NCI-H446 (cell line): ENCODE measurements at regions not wholly inside any gene's neighbourhood (a gene's known extent, or its start where the extent isn't known, plus 50 kb on each side); places are given as distances from the start of the nearest gene placed in this dataset.
A peak's percentile ranks its signal among the peaks of the same experiment; 100 is the strongest.

Experiments
- DNase-seq, 2 experiments: peaks; one replicate each; lab custom pipeline; 2025; lab: John Stamatoyannopoulos, UW

DNA sequence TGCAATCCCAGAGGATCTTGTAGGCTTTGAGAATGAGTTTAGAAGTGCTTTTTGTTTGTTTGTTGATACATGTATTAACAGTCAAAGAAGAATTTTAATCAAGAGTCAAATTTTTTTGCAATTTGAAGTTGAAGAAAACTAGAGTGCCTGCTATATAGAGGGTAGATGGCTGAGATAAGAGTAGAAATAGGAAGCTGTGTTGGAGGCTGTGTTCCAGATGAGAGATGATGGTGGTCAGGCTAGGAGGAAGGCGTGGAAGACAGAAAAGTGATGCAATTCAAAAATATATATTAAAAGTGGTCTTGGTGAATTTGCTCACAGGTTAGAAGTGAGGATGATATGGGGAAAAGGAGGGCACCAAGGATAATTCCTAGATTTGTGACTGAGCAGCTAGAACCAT lies 978.3 kb downstream of the BCL11A start:
- DNase-seq, result no peak

DNA sequence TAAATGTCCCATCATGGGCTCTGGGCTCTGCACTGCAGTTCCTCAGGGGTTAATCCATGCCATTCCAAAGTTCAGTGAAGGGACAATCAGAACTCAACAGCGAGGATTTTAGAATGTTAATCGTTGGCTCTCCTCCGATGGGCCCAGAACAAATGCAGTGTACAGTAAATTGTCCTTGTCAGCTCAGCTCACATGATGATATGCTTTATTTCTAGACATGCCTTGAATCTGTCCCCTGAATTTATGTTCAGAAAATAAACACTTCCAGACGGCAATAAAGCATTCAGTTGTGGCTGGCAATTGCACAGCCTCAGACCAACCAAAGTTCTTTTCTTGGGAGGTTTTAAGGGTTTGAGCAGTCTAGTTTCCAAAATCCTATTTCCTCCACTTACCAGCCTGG lies 981.2 kb downstream of the BCL11A start:
- no peak for DNase-seq

DNA sequence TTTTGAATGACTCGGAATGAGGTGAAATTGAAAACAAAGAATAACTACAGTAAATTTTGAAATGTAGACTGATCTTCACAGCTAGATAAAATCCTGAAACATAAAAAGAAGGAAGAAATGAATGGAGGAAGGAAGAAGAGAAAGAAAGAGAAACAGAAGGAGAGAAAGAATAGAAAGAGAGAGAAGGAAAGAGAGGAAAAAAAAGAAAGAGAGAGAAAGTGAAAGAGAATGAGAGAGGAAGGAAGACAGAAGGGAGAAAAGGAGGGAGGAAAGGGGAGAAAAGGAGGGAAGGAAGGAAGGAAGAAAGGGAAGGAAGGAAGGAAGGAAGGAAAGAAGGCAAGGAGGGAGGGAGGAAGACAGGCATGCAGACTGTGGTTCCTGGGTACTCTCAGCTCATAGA lies 982.6 kb downstream of the BCL11A start:
- no peak for DNase-seq

DNA sequence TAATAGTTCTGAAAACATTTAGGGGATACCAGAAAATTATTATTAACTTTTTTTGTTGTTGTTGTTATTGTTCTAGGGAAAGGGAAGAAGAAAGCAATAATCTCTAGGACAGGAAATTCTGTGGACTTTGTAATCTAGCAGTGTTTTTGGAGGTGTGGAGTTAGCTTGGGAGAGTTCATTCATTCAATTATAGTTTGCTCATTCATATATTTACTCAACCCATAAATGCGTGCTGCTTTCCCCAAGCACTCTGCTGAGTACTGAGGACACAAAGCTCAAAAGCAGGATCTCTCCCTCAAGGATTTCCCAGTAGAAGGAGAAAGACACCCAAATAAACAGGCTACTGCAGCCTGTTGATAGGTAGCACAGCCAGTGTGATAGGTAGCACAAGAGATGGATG lies 984.3 kb downstream of the BCL11A start:
- no peak for DNase-seq

DNA sequence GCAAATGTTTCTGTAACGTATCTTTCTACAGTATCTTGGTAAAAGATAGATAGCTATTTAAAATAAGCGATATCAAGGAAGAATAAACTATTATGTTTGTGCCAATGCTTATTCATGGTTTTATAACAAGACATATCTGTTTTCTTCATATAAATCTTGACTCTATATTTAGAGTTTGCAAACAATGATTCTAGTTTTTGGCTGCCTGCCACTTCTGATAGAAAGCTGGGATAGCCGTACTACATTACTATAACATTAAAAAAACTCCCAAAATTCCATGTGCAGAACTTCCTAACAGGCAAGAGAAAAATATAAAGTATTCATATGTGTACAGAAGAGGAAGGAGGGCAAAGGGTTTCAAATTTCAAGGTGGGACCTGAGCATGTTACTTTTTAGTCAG lies 985.0 kb downstream of the BCL11A start:
- DNase-seq, result no peak

DNA sequence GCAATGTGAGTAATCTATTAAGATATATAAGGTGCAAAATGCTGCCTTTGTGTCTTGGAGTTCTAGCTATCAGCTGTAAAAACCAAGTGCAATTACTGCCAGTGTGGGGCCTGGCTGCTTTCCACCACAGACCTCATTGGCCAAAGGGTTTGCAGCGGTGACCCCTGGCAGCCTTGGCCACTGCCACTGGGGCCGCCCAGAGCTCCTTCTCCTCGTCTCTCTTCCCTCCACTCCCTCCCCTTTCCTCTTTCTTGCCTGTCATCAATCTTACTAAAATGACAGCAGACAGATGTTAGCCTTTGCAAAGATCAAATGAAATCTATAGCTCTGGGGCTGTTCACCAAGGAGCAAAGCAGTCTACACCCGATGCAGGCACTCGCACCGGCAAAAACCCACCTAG lies 986.3 kb downstream of the BCL11A start:
- DNase-seq, result peak in 1 of 2 experiments; percentile 28

DNA sequence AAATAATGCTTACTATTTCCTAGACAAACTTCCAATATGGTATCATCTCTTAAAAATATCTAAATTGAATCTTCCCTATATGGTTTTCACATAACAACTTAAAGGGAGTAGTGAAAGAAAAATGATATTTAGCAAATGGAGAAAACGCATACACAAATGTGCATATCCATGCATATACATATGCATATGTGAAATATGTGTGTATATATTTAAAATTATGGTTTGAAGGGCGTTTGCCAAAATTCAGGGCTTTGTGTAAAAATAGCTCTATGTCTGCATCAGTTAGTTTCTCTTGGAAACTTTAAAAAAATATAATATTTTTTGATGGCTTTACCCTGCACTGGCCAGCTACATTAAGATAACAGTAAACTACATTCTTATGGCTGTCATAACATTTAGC lies 986.7 kb downstream of the BCL11A start:
- no peak for DNase-seq

DNA sequence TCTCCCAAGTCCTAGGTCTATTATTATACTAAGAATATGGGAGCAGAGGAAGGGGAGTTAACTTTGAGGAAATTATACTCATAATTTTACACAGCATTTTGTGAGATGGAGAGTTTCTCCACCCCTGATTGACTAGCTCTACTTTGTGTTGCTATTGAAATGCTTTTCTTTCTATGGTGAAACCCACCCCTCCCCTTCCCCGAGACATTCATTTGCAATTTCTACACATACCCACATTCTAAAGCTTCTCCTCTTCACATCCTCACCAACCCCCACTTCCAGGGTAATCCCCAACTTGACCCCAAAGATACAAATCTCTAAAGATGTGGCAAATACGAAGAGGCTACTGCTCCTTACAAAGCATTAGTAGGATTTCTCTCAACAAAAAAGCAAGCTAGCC lies 992.2 kb downstream of the BCL11A start:
- no peak for DNase-seq

DNA sequence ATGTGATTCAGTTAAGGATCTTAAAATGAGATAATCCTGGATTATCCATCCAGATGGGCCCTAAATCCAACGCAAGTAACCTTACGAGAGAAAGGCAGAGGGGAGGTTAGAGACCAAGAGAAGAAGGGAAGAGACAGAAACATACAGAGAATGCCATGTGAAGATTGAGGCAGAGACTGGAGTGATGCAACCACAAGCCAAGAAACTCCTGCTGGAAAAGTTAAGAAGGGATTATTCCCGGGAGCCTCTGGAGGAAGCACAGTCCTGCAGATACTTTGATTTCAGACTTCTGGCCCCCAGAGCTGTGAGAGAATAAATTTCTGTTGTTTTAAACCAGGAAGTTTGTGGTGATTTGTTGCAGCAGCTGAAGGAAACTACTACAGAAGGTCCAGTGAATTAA lies 992.7 kb downstream of the BCL11A start:
- no peak for DNase-seq

DNA sequence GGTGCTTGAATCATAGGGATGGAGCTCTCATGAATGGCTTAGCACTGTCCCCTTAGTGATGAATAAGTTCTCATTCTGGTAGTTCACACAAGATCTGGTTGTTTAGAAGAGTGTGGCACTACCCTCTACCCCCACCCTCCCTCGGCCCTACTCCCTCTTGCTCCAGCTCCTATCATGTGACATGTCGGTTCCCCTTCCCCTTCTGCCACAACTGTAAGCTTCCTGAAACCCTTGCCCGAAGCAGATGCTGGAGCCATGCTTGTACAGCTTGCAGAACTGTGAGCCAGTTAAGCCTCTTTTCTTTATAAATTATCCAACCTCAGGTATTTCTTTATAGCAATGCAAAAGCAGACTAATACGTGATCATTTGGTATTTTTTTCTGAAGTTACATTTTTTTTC lies 1012.6 kb downstream of the BCL11A start:
- no peak for DNase-seq

DNA sequence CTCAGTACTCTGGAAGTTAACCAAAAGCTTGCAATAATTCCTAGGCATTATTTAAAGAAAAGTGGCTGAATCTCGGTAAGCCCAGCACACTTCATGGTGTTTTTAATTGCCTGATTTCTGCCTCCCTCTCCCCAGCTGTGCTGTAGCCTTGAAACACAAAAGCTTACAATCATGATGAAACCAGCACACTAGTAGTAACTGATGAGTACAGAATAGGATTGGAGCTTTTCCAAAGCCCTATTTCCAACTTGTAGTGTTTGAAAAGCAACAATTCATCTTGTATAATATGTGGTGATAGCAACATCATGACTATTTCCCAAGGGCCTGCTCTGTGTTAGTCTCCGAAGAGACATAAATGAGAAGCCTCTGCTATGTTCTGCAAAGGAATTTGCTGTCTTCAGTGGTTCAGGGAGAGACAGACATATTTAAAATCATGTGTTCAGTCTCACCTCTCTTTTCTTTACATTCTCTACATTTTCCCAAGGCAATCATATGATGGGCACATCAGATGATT lies 1015.0 kb downstream of the BCL11A start:
- DNase-seq, result no peak

DNA sequence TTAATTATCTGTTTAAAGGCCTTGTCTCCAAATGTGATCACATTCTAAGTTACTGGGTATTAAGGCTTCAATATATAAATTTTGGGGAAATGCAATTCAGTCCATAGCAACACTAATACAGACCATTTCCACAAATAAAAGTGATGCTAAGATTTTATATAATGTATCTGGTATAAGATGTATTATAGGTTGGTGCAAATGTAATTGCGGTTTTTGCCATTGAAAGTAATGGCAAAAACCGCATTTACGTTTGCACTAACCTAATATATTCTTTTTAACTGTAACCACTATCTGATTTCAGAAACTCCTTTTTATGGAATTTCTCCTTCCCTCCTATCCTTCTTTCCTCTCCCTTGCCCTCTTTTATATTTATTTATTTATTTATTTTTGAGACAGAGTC lies 1020.6 kb downstream of the BCL11A start:
- no peak for DNase-seq

DNA sequence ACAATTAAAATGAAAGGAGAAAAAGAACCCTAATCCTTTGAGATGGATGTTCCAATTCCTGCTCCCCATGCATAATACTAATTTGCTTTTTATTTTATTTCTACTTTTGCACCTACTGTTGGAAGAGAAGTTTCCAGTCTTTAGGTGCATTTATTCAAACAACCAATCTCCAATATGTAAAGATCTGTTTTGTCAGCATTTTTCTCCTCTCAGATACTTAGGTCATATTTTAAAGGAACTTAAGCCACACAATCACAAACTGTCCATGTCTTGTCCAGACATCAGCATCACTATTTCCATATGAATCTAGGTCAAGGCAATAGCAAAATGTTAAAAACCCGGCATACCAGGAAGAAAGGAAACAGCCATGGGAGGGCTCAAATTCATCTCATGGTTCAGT lies 1023.2 kb downstream of the BCL11A start:
- DNase-seq, result no peak

DNA sequence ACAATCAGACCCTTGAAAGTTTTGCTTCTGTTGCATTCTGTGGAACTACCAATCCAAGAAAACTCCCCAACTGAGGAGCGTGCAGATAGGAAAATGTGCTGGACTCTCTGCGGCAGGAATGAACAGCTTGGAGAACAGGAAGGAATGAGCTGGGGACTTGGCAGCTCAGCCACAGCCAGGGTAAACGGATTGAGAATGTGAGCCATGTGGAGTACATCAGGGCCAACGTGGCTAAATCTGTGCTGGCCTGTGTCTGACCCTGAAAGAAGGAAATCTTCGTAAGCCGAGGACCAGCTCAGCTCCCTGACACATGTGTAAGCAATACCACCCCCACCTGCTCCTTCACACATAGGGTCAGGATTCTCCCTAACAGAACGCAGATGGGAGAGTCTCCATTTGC lies 1023.7 kb downstream of the BCL11A start:
- no peak for DNase-seq

DNA sequence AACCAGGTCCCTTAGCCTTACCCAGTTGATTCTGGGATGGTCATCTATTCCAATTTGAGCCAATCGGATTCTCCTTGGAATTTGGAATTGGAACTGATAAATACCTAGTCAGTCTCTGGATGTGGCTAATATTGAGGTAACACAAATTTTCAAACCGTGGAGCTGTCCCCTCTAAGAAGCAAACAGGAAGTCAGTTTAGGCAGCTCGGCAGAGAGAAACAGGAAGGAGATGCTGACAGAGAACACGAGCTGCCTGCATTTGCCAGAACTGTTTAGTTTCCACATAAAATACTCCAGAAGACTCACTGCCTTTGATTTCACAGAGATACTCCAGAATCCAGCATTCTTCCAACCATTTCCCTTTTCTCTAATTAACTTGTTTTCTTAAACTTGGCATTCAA lies 1024.9 kb downstream of the BCL11A start:
- no peak for DNase-seq

DNA sequence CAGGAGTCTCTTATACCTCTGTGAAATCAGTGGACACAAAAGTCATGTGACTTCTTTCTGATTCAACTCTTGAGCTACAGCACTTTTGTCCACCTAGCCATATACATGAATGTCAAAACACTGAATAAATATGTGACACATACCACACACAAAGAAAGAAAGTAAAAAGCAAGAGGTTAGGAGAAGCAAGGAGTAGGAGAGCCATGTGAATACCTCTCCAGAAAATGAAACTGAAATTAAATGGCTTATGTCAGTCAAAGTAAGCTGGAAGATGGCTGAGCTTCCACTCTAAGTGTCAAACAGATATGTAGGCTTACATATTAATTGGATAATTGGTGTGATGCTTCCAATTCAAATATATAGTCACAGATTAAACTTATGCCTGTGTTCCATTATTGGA lies 1050.5 kb downstream of the BCL11A start:
- DNase-seq, result no peak

DNA sequence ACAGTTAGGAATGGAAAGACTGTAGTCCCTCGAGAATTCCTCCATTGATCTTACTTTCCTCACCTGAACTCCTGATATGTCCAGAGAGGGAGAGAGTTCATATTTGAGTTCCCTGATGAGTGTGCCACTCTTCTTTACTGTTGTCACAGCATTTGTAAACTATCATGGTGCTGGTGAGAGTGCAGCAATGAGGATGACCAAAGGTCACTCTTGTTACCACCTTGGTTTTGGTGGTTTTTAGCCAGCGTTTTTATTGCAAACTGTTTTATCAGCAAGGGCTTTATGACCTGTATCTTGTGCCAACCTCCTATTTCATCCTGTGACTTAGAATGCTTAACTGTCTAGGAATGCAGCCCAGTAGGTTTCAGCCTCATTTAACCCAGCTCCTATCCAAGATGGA lies 1062.5 kb downstream of the BCL11A start:
- DNase-seq, result no peak

DNA sequence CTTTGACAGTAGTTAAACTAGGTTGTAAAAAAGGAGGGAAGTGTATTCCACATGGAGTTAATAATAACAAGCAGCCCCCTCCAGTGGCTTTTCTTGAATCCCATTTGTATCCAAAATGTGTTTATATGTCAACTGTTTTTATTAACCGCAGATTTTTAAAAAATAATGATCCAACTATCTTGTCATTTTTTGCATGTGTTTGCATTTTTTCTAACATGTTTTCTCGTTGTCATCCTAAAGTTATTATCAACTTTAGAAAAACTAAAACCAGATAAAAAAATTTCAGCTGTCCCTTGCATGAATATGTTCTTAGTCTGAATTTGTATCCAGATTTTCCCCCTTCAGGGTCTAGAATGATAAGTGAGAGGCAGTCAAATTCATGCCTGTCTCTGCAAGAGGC lies 1063.3 kb downstream of the BCL11A start:
- no peak for DNase-seq

DNA sequence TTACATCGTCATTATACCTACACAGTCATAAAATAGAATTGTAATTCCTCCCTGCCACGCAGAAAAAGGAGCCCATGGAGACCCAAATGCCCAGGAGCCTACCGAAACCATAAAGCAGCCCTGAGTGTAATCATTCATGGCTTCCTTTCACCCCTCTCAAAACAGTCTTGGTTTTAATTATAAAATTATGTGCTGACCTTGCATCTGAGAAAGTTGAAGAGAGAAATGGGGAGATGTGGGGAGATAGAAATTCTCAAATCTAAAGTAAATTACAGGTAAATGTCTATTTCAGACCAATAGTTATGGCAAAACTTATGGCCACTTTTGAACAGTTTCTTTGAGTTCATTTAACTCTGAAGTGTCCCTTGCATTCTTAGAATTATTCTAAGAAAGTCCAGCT lies 1068.8 kb downstream of the BCL11A start:
- DNase-seq, result no peak

DNA sequence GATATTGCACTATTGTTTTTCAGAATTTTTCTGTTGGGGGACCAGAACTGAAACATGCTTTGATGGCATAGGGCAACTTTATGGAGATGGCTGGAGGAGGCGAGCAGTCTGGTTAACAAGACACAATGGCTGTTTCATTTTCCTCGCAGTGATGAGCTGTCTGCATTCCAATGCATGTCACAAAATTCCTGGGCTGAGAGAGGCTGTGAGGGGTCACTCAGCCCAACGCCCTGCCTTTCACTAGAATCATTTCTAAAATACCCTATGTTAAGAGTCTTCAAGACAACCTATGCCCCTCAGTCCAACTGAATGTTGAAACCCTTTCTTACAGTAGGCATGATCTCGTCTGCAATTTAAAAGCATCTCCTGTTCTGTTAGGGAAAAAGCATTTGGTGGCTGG lies 1090.0 kb downstream of the BCL11A start:
- DNase-seq, result no peak

DNA sequence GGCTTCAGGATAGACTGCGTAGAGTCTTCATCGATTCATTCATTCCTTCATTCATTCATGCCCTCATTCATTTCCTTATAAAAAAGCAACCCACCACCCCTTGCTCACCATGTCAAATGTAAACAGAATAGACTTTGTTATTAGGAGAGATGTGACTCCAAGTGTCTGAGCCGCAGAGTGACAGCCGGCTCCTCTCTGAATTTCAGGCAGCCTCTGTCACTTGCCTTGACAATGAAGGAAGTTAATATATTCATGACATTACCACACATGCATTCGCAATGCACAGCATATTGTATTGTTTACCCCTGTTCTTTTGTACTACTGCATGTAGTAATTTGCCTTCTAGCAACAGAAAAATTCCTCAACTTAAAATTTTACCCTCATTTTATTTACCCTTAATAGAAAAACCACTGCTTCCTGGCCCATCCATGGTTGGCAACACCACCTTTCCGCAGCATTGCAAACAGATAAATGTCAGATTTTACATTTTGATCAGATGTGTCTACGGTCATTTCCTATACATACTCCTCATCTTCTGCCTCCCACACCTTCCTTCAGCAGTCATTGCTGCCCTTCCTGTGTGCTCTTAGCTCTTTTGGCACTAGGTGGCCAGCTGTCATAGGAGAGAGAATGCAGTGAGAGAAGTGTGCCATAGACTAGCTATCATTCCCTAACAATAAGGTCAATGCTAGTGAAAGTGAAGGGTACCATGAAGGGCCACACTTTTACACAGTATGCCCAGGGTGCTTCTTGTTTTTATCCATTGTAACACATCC lies 1090.8 kb downstream of the BCL11A start:
- no peak for DNase-seq

DNA sequence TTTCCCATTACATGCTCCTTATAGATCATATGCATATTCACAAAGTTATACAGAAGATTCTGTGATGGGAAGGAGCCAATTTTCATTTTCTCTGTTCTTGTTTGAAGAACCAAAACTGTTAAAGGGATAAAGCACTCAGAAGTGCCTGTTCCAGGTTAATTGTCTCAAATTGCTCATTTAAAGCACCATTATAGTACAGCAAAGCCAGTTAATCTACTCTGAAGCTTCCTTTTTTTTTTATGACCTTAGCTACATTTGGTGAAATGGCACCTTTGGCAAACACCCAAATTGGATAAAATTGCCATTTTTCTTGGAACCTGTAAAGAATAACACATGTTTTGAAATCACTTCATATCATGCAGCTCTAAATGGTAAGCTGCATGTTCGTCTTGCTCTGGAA lies 1092.3 kb downstream of the BCL11A start:
- peak in 1 of 2 experiments; percentile 44 for DNase-seq

DNA sequence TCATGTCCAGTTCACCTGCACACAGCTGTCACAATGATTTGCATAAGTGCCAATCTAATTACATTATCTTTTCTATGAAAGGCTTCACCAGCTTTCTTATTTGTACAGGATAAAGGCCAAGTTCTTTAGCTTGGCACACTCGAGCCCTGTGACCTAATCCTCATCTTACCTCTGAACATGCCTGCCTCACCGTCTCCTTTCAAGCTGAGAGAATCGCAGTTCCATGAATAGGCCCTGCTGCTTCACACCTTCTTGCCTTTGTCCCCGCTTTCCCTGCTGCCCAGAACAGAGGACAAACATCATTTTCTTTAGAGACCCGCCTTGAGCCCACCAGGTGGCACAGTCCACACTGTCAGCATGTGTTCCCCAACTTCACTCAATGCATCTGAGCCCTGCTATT lies 1094.7 kb downstream of the BCL11A start:
- peak in 1 of 2 experiments; percentile 3 for DNase-seq

DNA sequence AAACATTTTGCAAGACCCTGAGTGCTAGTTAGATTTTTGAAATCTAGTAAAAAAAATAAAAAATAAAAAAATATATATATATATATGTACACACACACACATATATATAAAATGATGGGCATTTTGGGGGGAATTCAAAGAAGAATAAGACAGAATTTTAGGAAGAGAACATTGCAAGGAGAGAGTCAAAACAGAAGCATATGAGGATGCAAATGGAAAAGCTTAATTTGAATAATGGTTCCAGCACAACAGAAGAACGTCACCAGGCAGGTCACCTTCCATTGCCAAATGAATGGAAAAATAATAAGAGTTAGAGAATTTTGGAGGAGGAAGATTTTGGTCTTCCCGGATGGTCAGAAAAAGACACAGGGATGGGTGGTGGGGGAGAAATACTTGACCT lies 1097.2 kb downstream of the BCL11A start:
- DNase-seq, result no peak
